Activated CD8-positive, alpha-beta T cell treated with anti-CD3 and anti-CD28 coated beads for 36 hours (primary cell): ENCODE measurements at regions not wholly inside any gene's neighbourhood (a gene's known extent, or its start where the extent isn't known, plus 50 kb on each side); places are given as distances from the start of the nearest gene placed in this dataset.

Source experiments
- ATAC-seq: fragments of 200-7000 bp; cut with Tn5 transposase; one replicate; pipeline ENCODE4 v1.10.0; 2021; ENCODE audit warnings: mild to moderate bottlenecking, moderate library complexity
- CTCF ChIA-PET: fragments of 350-600 bp; sonication (Branson Sonifier 250); formaldehyde crosslinking; loops from one replicate; lab custom pipeline; 2021; ENCODE audit warnings: antibody characterized with exemption; lab: Charles Lee
- POLR2A ChIA-PET: fragments of 350-600 bp; sonication (Branson Sonifier 250); formaldehyde crosslinking; loops from one replicate; lab custom pipeline; 2021; ENCODE audit warnings: antibody characterized with exemption; lab: Charles Lee
- DNase-seq: peaks from one replicate; pipeline ENCODE4 v3.0.0-alpha.2; 2020
- H3K27ac Mint-ChIP-seq: one replicate; pipeline ENCODE4 v1.8.0; 2021; ENCODE audit warnings: mild to moderate bottlenecking, mixed read lengths
- H3K27me3 Mint-ChIP-seq: one replicate; pipeline ENCODE4 v1.8.0; 2021; ENCODE audit warnings: mixed read lengths
- H3K36me3 Mint-ChIP-seq: one replicate; pipeline ENCODE4 v1.8.0; 2021; ENCODE audit warnings: low read depth, mixed read lengths
- H3K4me1 Mint-ChIP-seq: one replicate; pipeline ENCODE4 v1.8.0; 2021; ENCODE audit warnings: low read depth, mixed read lengths
- H3K4me3 Mint-ChIP-seq: one replicate; pipeline ENCODE4 v1.8.0; 2021; ENCODE audit warnings: mild to moderate bottlenecking, moderate library complexity, mixed read lengths
- H3K9me3 Mint-ChIP-seq: one replicate; pipeline ENCODE4 v1.8.0; 2021; ENCODE audit warnings: mixed read lengths
- intact Hi-C: fragments of 100-400 bp; cut with micrococcal nuclease; formaldehyde crosslinking; loops from one replicate; pipeline ENCODE4 v1.10.0; 2022
- TF ChIP-seq, protein P1 (sequence below): fragments of 200-600 bp; IDR thresholded peaks from one replicate; pipeline ENCODE4 v1.8.0; 2022; ENCODE audit warnings: antibody characterized with exemption, mild to moderate bottlenecking

GRCh38 chr12:89845366-89845765 is 136.7 kb upstream of the ATP2B1 start:
- no peaks in the 10 kb centered on the region for H3K36me3 Mint-ChIP-seq
- no peak overlapping the region for H3K4me3 Mint-ChIP-seq
- H3K27me3 Mint-ChIP-seq, result no peaks in the 10 kb centered on the region
- CTCF ChIA-PET, result interaction anchor here (1.0 kb wide), 1 partner anchor 26 kb away, joined by 3 read pairs; no protein-coding TSS in a partner anchor
- POLR2A ChIA-PET, result no interaction called here
- H3K9me3 Mint-ChIP-seq, result no peaks in the 10 kb centered on the region
- H3K27ac Mint-ChIP-seq, result no peak overlapping the region
- TF ChIP-seq, protein P1, sequence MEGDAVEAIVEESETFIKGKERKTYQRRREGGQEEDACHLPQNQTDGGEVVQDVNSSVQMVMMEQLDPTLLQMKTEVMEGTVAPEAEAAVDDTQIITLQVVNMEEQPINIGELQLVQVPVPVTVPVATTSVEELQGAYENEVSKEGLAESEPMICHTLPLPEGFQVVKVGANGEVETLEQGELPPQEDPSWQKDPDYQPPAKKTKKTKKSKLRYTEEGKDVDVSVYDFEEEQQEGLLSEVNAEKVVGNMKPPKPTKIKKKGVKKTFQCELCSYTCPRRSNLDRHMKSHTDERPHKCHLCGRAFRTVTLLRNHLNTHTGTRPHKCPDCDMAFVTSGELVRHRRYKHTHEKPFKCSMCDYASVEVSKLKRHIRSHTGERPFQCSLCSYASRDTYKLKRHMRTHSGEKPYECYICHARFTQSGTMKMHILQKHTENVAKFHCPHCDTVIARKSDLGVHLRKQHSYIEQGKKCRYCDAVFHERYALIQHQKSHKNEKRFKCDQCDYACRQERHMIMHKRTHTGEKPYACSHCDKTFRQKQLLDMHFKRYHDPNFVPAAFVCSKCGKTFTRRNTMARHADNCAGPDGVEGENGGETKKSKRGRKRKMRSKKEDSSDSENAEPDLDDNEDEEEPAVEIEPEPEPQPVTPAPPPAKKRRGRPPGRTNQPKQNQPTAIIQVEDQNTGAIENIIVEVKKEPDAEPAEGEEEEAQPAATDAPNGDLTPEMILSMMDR, result no peak
- H3K4me1 Mint-ChIP-seq, result peaks cover 3% of the 10 kb centered on the region
- intact Hi-C loops, result no loop called here
- DNase-seq (no peak), ATAC-seq (no peak)

GRCh38 chr12:89844539-89844938 is 135.9 kb upstream of the ATP2B1 start:
- intact Hi-C loops, result no loop called here
- ATAC-seq, result no peak
- CTCF ChIA-PET, result interaction anchor here (1.0 kb wide), 1 partner anchor 27 kb away, joined by 3 read pairs; no protein-coding TSS in a partner anchor
- peaks cover 3% of the 10 kb centered on the region for H3K4me1 Mint-ChIP-seq
- H3K36me3 Mint-ChIP-seq, result no peaks in the 10 kb centered on the region
- TF ChIP-seq, protein P1, result no peak
- no peak overlapping the region for H3K4me3 Mint-ChIP-seq
- POLR2A ChIA-PET, result no interaction called here
- no peak overlapping the region for H3K27ac Mint-ChIP-seq
- H3K9me3 Mint-ChIP-seq, result no peaks in the 10 kb centered on the region
- DNase-seq, result no peak
- H3K27me3 Mint-ChIP-seq, result no peaks in the 10 kb centered on the region

- ATAC-seq, result no peak
- DNase-seq, result no peak
- H3K4me3 Mint-ChIP-seq, result no peak overlapping the region
- intact Hi-C loops, result no loop called here
- no peaks in the 10 kb centered on the region for H3K9me3 Mint-ChIP-seq
- peaks cover 5% of the 10 kb centered on the region for H3K4me1 Mint-ChIP-seq
- no peaks in the 10 kb centered on the region for H3K27me3 Mint-ChIP-seq
- no peak overlapping the region for H3K27ac Mint-ChIP-seq
- ChIA-PET POLR2A (interaction anchor here (0.7 to 1.9 kb wide), 4 partner anchors 10 to 155 kb away, joined by 3 to 6 read pairs (median 3); partner anchors contain the start of gene ATP2B1), CTCF (no interaction called here)
- TF ChIP-seq, protein P1, result no peak
- H3K36me3 Mint-ChIP-seq, result no peaks in the 10 kb centered on the region
These were observed 131.7 kb upstream of the ATP2B1 start for GRCh38 chr12:89840162-89840922.

GRCh38 chr12:89839444-89839843 is 130.8 kb upstream of the ATP2B1 start:
- CTCF ChIA-PET, result no interaction called here
- TF ChIP-seq, protein P1, result no peak
- POLR2A ChIA-PET, result no interaction called here
- H3K27me3 Mint-ChIP-seq, result no peaks in the 10 kb centered on the region
- H3K27ac Mint-ChIP-seq, result no peak overlapping the region
- no peak for DNase-seq
- H3K4me3 Mint-ChIP-seq, result no peak overlapping the region
- H3K9me3 Mint-ChIP-seq, result no peaks in the 10 kb centered on the region
- H3K36me3 Mint-ChIP-seq, result no peaks in the 10 kb centered on the region
- peaks cover 2% of the 10 kb centered on the region for H3K4me1 Mint-ChIP-seq
- intact Hi-C loops, result no loop called here
- ATAC-seq, result no peak

- intact Hi-C loops, result no loop called here
- ChIA-PET POLR2A (no interaction called here), CTCF (no interaction called here)
- peaks cover 2% of the 10 kb centered on the region for H3K4me1 Mint-ChIP-seq
- DNase-seq, result no peak
- no peak overlapping the region for H3K27ac Mint-ChIP-seq
- H3K27me3 Mint-ChIP-seq, result no peaks in the 10 kb centered on the region
- no peaks in the 10 kb centered on the region for H3K36me3 Mint-ChIP-seq
- H3K4me3 Mint-ChIP-seq, result no peak overlapping the region
- H3K9me3 Mint-ChIP-seq, result no peaks in the 10 kb centered on the region
- no peak for ATAC-seq
- TF ChIP-seq, protein P1, result no peak
These were observed 130.2 kb upstream of the ATP2B1 start for GRCh38 chr12:89838833-89839232.
